ENCODE measurements at regions not wholly inside any gene's neighbourhood (a gene's known extent, or its start where the extent isn't known, plus 50 kb on each side); places are given as distances from the start of the nearest gene placed in this dataset.
"Not testable (repeated sequence)": the region's sequence is repeated elsewhere in the genome, so short reads cannot be mapped to it uniquely, and the experiment has no call there.

- DNase-seq (ENCODE audit: low spot score) = peak; percentile 22
Observed at GRCh38 chr20:11170025-11170424, 496.2 kb upstream of the JAG1 start.

DNA sequence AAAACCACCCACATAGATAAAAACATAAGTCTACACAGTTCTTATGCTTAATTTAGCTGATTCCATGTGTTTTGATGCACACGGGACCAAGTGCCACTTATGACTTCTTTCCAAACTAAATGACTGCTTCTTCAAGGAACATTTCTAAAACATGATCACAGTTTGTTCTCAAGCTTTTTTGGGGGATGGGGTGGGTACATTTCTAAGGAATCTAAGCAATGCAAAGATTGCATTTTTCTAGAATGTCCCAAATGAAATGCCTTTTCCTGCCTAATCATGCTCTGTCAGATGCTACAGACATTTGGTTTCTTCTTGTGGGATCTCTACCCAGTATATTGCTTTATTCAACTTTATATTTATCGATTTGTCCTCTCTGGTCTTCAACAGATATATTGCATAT is 496.8 kb upstream of the JAG1 start:
- DNase-seq (ENCODE audit: low spot score) = peak; percentile 38

DNA sequence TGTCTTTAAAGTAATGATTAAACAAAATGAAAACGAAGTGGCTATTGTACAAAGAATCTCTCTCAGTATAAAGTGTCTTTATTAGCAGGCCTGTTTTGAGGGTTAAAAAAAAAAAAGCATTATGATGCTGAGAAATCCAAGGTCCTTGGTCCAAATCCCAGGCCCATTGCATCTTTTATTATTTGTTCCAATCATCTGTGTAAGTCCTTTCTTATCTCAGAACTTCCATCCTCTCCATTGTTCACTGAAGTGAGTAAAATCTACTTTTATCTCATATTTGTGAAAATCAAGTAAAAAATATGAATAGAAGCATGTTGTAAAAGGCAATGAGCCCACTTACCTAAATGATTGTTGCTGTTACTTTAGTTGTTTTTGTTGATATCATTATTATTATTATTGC is 499.1 kb upstream of the JAG1 start:
- DNase-seq (ENCODE audit: low spot score) = no peak

- no peak for DNase-seq (ENCODE audit: low spot score)
Observed at GRCh38 chr20:11173916-11174315, 500.1 kb upstream of the JAG1 start.

DNA sequence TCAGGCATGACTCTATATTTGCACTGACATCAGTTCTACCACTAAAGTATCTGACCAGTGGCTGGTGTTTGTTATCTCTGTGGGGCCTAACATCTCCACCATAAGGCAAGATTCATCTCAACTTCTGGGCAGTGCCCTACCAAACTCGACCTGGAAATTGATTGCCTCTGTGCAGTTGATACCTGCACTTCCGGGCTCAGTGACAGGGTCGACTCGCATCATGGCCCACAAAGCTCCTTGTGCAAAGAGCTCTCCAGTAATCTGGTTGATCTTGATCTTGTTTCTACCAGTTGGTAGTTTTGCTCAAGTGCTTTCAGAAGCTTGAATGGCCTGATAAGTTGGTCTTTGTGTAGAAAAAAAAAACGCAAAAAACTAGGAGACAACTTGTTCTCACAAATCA is 501.1 kb upstream of the JAG1 start:
- no peak for DNase-seq (ENCODE audit: low spot score)

DNA sequence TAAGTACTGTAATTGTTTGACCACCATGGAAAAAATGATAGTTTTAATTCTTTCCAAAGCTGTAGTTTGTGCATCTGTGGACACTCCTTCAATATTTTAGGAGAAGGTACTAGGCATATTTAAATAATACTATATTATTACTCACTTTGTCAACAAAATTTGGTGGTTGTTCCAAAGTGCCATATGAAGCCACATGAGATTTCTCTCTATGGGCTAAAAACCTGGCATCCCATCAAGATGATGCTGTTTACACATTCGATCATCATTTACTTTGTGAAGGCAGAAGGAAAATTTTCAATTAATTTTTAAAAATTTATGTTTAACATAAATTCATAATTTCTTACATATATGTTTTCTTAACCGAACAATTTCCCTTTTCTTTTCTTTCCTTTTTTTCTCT is 502.6 kb upstream of the JAG1 start:
- no peak for DNase-seq (ENCODE audit: low spot score)

DNA sequence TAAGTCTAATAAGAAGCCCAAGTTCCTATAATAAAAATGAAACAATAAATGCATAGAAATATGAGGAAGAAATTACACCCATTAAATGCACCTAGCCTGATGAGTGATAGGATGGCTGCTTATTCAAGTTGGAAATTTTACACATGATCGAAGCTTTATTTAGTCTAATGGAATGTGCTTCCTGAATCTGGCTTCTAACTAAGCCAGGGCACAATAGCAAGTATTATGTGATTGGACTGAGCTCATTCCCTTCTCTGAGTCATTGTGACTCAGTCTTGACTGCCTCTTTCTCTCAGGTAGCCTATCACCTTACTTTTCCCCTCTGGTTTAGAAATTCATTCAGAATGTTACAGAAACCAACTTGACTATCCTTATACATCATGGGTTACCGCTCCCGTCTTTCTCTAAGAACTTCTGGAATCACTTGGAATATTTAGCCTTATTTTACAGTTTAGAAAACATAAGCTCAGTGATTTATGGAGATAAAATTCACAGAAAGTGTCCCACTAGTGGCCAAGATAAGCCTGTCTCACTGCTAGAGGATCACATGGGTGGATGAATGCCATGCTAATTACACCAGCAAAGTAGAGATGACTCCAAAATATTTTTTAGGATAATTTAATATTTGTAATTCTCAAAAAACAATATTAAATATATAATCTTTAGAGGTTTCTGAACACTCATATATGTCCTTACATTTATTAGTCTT is 505.3 kb upstream of the JAG1 start:
- DNase-seq (ENCODE audit: low spot score) = peak; percentile 53

DNA sequence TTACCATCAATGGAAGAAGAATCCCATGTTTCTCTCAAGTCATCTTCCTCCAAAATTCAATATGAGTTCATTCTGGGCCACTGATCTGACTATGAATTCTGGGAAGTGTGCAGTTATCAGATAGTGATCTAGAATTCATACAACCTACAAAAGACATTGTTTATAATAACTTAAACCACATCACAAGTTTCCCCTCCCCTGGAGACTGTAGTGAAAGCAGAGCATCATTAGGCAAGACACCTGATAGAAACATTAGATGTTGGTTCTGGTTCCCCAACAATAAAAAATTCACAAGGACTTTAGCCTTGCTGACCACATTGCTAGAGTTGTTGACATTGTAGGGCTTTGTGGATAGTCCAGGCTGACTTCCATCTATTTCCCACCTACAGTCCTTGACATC is 506.4 kb upstream of the JAG1 start:
- no peak for DNase-seq (ENCODE audit: low spot score)

DNA sequence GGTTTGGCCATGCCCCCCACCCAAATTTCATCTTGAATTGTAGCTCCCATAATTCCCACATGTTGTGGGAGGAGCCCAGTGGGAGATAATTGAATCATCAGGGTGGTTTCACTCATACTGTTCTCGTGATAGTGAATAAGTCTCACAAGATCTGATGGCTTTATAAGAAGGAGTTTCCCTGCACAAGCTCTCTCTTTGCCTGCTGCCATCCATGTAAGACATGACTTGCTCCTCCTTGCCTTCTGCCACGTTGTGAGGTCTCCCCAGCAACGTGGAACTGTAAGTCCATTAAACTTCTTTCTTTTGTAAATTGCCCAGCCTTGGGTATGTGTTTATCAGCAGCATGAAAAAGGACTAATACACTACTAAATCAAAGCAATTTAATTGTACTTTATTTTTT is 507.3 kb upstream of the JAG1 start:
- DNase-seq (ENCODE audit: low spot score) = not testable (repeated sequence)

- no peak for DNase-seq (ENCODE audit: low spot score)
Observed at GRCh38 chr20:11181966-11182365, 508.2 kb upstream of the JAG1 start.

DNA sequence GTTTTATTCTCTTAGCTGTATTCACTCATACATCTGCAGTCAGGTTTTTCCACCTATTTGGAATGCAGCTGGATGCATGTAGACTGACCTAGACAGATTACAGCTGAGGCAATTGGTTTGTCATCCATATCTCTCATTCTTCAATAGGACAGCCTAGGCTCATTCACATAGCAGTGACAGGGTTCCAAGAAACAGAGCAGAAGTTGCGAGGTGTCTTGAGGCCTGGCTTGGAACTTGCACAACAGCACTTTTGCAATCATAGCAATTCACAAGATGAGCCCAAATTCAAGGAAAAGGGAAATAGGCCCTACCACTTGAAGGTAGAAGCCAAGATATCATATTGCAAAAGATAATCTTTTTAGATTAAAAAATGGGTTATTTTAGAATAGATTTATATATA is 508.9 kb upstream of the JAG1 start:
- DNase-seq (ENCODE audit: low spot score) = peak; percentile 29

DNA sequence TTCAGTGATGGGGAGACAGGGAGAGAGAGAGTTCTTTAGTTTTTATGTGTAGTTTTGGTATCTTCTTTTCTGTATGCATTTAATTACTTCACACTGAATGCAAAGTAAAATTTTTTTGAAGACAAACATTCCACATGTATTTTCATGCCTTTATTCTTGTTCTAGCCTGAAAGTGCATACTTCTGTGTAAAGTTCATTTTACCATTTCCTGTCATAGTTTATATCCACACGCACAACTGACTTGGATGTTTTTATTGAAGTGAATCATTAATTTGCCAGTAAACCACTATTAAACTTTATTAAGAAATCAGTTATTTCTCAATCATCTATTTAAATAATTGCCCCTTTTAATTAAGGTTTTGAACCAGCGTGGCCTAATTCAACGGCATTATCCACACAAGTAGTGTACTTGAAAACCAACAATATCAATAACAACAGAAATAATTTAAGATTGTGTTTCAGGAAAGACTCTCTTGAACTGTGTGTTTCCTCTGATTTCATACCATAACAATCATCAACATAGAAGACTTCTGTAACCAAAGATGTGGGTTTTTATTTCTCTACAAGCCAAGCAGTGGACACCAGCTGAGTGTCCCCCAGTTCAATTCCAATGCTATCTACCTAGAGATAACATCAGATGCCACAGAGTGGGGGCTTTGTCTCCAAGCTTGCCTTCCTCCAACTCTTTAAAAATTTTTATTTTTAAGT is 512.7 kb upstream of the JAG1 start:
- DNase-seq (ENCODE audit: low spot score) = no peak

DNA sequence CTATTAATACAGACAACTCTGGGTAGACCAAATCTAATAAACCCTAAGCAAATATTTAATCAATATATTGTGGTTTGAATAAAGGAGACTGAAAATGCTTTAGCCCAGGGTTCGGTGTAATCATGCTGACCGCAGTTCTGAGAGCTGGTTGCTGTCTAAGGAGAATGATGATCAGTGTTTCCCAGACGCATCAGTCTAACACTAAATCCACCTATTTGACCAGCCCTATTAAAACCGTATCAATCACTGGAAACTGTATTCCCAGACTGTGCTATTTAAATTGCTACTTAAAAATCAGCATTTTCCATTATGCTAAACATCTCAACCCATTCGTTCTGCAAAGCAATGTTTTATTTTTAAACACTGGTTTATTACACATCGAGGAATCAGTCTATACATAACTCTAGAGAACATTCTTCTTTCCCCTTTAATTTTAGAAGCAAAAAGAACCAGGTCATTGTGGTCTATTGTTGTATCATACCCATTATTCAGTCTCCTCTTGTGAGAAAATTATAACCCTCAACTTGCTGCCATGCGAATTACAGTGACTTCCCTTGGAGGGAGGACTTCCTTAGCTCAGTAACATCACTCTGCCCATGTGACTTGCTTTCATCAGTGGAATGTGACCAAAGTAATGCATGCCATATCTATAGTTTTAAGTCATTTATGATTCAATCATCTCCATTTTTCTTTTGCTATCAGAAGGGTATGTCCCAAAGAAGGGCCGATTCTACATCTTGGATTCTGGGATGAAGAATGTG is 515.2 kb upstream of the JAG1 start:
- no peak for DNase-seq (ENCODE audit: low spot score)

GRCh38 chr20:11190741-11191140 is 516.9 kb upstream of the JAG1 start:
- no peak for DNase-seq (ENCODE audit: low spot score)

DNA sequence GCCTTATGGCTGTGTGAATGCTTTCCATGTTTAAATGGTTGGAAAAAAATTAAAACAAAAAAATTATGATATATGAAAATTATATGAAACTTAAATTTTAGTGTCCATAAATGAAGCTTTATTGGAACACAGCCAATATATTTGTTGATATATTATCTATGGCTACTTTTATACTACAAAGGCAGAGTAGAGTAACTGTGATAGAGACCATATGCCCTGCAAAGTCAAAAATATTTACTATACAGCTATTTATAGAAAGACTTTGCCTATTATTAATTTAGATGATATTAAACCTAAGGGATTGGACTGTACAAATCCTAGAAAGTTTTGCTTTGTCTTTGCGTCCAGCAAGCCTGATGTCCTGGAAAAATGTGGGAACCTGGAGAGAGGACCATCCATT is 518.3 kb upstream of the JAG1 start:
- no peak for DNase-seq (ENCODE audit: low spot score)

- no peak for DNase-seq (ENCODE audit: low spot score)
Observed at GRCh38 chr20:11193241-11193640, 519.4 kb upstream of the JAG1 start.

- DNase-seq (ENCODE audit: low spot score) = no peak
Observed at GRCh38 chr20:11195169-11195568, 521.4 kb upstream of the JAG1 start.

DNA sequence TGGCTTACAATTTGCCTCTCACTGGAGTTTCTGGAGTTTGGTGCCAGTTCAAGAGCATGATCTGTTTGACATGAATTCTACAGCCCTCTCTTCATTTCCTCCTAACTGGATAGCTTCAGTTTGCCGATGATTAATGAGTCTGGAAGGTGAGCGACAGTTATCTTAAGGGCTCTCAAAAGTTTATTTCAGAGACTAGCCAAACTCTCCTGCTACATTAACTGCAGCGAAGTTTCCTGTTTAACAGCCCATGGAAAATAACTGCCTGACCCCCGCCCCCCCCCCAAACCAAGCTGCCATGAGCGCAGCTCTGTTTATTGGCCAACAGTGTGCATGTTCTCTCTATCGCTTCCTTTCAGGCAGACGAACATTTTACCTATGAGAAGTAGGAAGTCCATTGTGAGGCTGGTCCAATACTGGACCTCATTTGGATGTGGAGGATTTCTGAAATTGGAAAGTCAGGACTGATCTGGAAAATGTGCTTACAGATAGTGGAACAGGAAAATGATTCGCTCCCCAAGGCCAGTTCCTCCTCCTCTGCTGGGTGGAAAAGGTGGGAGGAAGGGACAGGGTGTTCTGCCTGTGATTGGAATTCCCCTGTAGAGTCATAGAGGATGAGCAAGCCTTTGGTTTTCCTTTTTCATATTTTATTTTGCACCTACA is 522.2 kb upstream of the JAG1 start:
- no peak for DNase-seq (ENCODE audit: low spot score)

DNA sequence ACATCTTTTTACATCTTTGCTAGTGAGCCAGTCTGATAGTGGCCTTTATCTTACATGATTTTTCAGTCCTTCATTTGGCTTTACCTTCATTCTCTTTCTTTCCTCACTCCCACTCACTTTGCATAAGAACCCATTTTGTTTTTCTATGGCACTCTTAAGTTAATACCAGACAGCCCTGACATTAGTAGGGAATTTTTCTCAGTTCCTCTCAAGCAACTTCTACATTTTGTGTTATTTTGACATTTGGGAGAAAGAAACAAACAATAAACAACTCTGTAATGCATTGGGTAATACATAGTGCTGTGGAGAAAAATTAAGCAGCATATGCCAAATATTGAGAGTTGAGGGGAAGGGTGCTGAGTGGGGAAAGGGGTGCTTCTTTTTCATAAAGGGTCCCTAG is 524.1 kb upstream of the JAG1 start:
- DNase-seq (ENCODE audit: low spot score) = no peak

- DNase-seq (ENCODE audit: low spot score) = no peak
Observed at GRCh38 chr20:11200423-11200822, 526.6 kb upstream of the JAG1 start.

DNA sequence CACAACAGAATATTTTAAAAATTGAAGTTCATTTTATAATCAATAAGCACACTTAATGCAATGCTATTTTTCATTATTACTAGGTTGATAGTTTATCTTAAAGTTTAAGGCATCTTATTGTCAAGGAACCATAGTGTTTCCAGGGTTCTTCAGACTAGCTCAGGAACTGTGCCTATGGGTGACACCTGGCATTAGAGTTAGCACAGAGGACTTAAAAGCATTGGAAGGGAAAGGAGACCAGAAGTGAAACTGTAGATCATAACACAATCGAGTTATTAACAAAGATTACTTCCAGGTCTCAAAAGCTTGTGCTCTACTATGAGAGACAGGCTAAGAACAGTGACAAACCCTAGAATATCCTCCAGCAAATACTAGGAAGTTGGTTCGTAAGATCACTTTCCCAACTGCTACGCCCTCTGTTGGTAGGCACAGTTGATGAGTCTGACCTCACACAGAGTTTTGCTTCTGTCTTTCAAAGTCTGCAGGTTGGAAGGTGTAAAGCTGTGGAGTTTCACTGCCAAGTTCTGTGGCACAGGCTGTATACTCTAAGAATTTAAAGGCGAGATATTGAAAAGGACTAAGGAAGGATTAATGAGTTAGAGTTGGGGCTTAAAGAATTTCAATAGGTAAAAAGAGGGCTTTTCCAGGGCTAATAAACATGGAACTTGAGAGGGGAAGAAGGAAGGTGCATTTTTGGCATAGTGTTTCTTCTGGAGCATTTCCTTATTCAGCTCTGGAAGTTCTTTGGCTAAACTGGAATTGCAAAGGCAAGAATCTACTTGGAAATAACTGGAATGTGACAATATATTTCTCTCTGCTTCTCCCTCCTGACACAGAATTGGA is 531.3 kb upstream of the JAG1 start:
- DNase-seq (ENCODE audit: low spot score) = peak; percentile 64
